HK-2 (cell line): ENCODE measurements at regions not wholly inside any gene's neighbourhood (a gene's known extent, or its start where the extent isn't known, plus 50 kb on each side); places are given as distances from the start of the nearest gene placed in this dataset.

ENCODE experiments used
- DNase-seq: peaks from one replicate; pipeline ENCODE4 v3.0.0-alpha.2; 2018; ENCODE audit not compliant: unreplicated experiment

GRCh38 chr10:130230036-130230435 lies 93.8 kb downstream of the GLRX3 start:
- no peak for DNase-seq

GRCh38 chr10:130230611-130231010 lies 94.4 kb downstream of the GLRX3 start:
- DNase-seq = no peak

- DNase-seq = no peak
These were observed 95.1 kb downstream of the GLRX3 start for GRCh38 chr10:130231251-130231741.

GRCh38 chr10:130232166-130233034 lies 96.2 kb downstream of the GLRX3 start:
- no peak for DNase-seq

GRCh38 chr10:130233035-130233360 lies 96.8 kb downstream of the GLRX3 start:
- DNase-seq = no peak

GRCh38 chr10:130233426-130233825 lies 97.2 kb downstream of the GLRX3 start:
- DNase-seq = no peak

DNA sequence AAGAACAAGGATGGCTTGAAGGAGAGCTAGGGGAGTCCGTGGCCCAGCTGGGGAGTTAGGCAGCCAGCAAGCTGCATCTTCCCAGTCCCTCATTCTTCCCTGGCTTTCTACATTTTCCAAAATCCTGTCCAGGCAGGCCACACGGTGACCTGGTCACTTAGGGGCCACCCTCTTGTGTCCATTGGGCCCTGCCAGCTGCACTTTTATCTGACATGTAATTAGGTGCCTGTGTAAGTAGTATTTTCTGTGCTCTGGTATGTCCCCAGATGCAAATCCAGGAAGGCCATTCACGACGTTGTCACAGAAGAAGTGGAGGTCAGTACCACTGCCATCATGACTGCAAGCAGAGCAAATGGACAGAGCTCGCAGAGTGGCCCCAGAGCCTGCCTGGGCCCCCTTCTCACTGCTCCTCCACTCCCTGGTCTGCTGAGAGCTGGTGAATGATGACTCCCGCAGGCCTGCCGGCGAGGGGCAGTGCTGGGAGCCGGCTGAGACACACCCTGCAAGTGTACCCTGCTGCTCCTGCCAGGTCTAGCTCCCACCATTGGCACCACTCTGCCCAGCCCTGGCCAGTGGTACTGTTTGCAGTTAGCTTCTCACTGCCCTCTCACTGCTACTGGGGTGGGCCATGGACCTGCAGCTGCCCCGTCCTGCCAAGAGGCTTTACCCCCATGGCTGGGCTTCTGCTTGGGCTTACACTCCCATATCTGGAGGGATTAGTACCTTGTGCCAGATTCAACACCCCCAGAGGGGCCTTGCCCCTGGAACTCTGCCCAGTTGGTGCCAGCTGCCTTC lies 98.2 kb downstream of the GLRX3 start:
- no peak for DNase-seq

GRCh38 chr10:130236711-130237110 lies 100.5 kb downstream of the GLRX3 start:
- no peak for DNase-seq

GRCh38 chr10:130240409-130240808 lies 104.2 kb downstream of the GLRX3 start:
- DNase-seq = no peak

DNA sequence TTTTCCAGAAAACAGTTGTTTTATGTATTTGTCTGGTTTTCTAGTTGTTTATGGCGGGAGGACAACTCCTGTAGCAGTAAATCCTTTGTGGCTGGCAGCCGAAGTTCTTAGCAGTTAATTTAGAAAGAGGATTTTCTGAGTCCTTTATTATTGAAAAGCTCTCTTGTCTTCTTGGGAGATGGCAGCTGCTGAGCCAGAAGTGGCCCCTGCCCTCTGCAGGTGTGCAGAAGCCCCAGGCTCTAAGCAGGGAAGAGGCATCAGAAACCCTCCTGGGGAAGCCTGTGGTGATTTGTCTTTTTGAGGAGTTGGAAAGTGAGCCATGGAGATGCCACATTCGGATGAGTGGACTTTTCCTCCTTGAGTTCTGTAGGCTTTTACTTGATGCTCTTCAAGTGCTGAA lies 106.3 kb downstream of the GLRX3 start:
- DNase-seq = no peak

- no peak for DNase-seq
These were observed 106.8 kb downstream of the GLRX3 start for GRCh38 chr10:130243015-130243414.

DNA sequence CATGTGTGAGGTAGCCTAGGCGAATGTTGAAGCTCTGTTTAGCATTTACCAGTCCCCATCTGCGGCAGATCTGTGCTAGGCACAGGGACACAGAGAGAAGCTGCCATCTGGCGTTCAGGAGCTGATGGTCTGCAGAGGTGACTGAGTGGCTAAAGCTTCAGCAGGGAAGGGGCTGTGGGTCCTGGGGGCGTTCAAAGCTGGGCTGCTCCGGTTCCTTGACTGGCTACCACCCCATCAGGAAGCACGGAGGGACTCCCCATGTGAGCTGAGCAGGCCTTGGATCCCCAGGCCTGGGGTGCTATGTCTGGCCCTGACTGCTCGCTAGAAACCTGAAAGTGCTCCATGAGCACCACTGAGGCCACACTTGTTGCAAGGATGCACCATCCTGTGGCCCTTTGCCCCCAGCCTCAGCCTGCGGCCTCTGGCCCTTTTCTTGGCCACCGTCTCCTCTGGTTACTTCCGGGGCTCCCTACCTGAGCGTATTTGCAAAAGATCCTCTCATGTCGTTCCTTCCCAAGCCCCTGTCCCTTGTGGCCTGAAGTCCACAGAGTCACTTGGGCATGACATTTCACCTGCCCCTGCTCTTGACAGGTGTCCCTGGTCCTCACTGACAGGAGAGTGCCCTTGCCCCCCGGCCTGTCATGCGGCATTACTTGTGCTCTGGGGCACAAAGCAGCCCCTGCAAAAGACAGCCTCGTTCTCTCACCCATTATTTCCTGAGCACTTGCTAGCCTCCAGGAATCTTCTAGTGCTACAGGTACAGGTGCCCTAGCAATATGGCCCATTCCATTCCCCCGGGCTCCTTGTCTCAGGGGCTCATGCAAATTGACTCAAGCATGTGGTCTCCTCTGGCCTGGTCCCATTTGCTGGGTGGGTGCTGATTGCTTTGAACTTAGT lies 108.1 kb downstream of the GLRX3 start:
- no peak for DNase-seq

DNA sequence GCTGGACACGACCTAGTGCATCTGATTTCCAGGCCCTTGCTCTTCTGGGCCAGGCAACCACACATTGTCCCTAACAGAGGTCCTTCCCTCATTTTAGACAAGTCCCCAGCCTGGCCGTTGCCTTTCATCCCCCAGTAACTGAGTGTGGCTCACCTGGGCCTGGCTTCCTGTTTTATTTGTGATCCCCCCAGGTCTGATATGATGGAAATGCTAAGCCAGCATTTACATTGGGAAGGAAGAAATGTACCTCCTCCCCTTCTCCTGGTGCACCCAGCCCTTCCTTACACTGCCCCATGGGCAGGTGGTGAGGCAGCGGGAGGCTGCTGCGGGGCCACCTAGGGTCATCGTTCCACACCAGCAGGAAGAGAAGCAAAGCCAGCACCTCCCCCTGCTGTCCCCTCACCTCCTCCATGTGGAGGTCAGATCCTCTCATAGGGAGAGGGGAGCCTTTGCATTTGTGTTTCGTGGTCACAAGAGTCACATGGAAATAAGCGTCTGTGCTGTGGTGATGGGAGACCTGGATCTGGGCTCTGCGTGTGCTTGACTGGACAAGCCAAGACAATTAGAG lies 108.8 kb downstream of the GLRX3 start:
- no peak for DNase-seq

GRCh38 chr10:130246113-130246512 lies 109.9 kb downstream of the GLRX3 start:
- DNase-seq = no peak

DNA sequence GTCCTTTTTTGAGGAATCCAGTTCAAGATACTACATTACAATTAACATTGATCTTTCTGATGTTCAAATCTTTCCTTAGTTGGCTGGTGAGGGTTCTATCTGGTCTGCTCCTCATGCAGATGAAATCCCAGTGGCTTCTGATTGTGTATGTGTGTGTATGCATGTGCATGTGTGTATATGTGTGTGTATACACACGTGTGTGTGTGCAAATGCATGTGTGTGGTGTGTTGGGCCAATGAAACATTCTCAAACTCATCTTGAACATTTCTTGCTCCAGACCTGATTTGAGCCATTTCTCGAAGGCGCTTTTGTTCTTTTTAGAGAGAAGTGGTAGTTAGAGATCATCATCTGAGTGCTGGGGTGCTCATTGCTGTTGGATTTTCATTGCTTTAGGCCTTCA lies 113.9 kb downstream of the GLRX3 start:
- DNase-seq = no peak

- no peak for DNase-seq
These were observed 115.6 kb downstream of the GLRX3 start for GRCh38 chr10:130251766-130252165.

- DNase-seq = no peak
These were observed 118.1 kb downstream of the GLRX3 start for GRCh38 chr10:130254243-130254642.

DNA sequence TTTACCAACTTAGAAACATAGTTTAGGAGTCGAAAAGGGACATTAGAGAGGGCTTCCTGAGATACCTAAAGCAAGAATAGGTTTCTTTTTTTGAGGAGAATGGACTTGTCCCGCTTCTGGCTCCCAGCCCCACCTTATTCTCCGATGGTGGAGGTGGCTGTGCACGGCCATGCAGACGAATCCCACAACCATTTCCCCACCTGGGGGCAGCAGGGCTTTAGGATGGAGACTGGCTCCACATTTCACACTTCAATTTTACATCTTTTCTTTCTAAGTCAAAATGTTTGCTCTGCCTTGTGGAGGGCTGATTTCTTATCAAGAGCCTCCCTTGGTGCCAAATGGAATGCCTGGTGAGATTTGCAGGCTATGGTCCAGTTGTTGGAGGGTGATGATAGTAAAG lies 118.5 kb downstream of the GLRX3 start:
- DNase-seq = no peak

- no peak for DNase-seq
These were observed 119.6 kb downstream of the GLRX3 start for GRCh38 chr10:130255777-130256176.

DNA sequence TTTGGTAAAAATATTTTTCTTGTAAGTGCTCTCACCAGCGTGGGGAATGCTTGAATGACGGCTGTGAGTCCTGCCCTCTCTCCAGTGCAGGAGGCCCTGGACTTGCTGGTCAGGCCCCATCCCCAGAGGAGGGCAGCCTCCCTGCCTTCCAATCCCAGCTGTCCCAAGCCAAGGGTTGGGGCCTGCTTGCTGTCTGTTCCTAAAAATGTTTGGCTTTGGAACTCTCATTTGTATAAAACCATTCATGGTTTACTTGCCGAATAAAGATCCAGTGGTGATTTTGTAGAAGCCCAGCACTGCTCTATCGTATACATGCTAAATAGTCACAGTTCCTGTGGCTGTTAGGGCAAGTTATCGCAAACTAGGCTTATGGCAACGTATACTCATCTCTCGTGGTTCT lies 121.7 kb downstream of the GLRX3 start:
- DNase-seq = no peak

- no peak for DNase-seq
These were observed 123.2 kb downstream of the GLRX3 start for GRCh38 chr10:130259380-130259779.

GRCh38 chr10:130261306-130261705 lies 125.1 kb downstream of the GLRX3 start:
- no peak for DNase-seq
